Transverse colon (tissue), 4 donors: ENCODE measurements at regions not wholly inside any gene's neighbourhood (a gene's known extent, or its start where the extent isn't known, plus 50 kb on each side); places are given as distances from the start of the nearest gene placed in this dataset.

ENCODE experiments used
- DNase-seq: peaks from one replicate; pipeline ENCODE4 v3.0.0-alpha.2; 2019
- H3K27ac ChIP-seq, 4 donors: fragments of 200-600 bp; sonication (generic); 2 replicates each; pipeline ENCODE4 v1.5.1; 2016 to 2018; ENCODE audit warnings: inconsistent platforms in 4 of 4
- H3K27me3 ChIP-seq: fragments of 200-600 bp; sonication (generic); 2 replicates; pipeline ENCODE4 v1.5.1; 2017; ENCODE audit warnings: inconsistent platforms
- H3K36me3 ChIP-seq, 4 donors: fragments of 200-600 bp; sonication (generic); 2 replicates each; pipeline ENCODE4 v1.5.1; 2017 to 2019; ENCODE audit warnings: inconsistent platforms in 4 of 4
- H3K4me1 ChIP-seq, 4 donors: fragments of 200-600 bp; sonication (generic); 2 replicates each; pipeline ENCODE4 v1.5.1; 2017 to 2020; ENCODE audit warnings: inconsistent platforms in 4 of 4
- H3K4me3 ChIP-seq, 4 donors: fragments of 200-600 bp; sonication (generic); 1 replicate in 1 of 4; 2 replicates in 3 of 4; pipeline versions ENCODE4 v1.5.1 to v1.6.1; 2017 to 2019; ENCODE audit warnings: inconsistent platforms in 4 of 4
- H3K9me3 ChIP-seq, 2 donors: fragments of 200-600 bp; sonication (generic); 2 replicates each; pipeline ENCODE4 v1.5.1; 2017 to 2019; ENCODE audit warnings: inconsistent platforms in 2 of 2
- CTCF ChIP-seq, 5 experiments: fragments of 200-600 bp in 3 of 5; fragments of 450-650 bp in 2 of 5; sonication (generic) in 3 of 5; IDR thresholded peaks; 1 replicate in 2 of 5; 2 replicates in 3 of 5; pipeline ENCODE4 v1.5.1; 2016 to 2017; ENCODE audit warnings: antibody characterized with exemption in 5 of 5, inconsistent platforms in 3 of 5, mild to moderate bottlenecking in 2 of 5, moderate library complexity in 1 of 5
- EP300 ChIP-seq: sonication (generic); formaldehyde crosslinking; IDR thresholded peaks from one replicate; pipeline ENCODE4 v1.6.1; 2017; ENCODE audit warnings: antibody characterized with exemption, low read depth
- POLR2A ChIP-seq: fragments of 450-650 bp; IDR thresholded peaks from one replicate; pipeline ENCODE4 v1.6.1; 2016; ENCODE audit warnings: antibody characterized with exemption, mild to moderate bottlenecking, moderate library complexity
- POLR2AphosphoS5 ChIP-seq, 3 donors: sonication (generic); formaldehyde crosslinking; IDR thresholded peaks; one replicate each; pipeline ENCODE4 v1.6.1; 2016; ENCODE audit warnings: antibody characterized with exemption in 3 of 3
- WGBS, 2 donors: methylation state at CpG; one replicate each; pipeline ENCODE4 v1.1.5; 2018; ENCODE audit warnings: low coverage in 1 of 2; 5-methylcytosine and 5-hydroxymethylcytosine counted together
- in situ Hi-C, 4 donors: fragments of 200-750 bp; cut with MboI; loops; one replicate each; pipeline versions ENCODE4 v1.15.0 to v1.15.1; 2017; ENCODE audit warnings: low sequenced_read_pairs in 3 of 4, low pct_ligation_motif_present in 1 of 4, low pct_unique_long_range_greater_than_20kb in 1 of 4
- intact Hi-C: fragments of 100-400 bp; cut with DNase I; formaldehyde crosslinking; loops from one replicate; pipeline ENCODE4 v1.15.1; 2023; ENCODE audit warnings: low total_unique reads

- whole genome bisulfite sequencing, 2 donors, result 69 to 75% methylated on average over 25 to 42 of the region's 42 CpGs
These were observed 366.8 kb downstream of the SHANK2 start for GRCh38 chr11:70885281-70886231.

GRCh38 chr11:70886256-70886655, 366.1 kb downstream of the SHANK2 start:
- TF ChIP-seq EP300, result no peak
- no peak for TF ChIP-seq POLR2AphosphoS5 (IDR thresholded peaks at IDR 0.05)
- TF ChIP-seq POLR2A, result no peak
- no peak for TF ChIP-seq CTCF (IDR thresholded peaks at IDR 0.05)
- H3K27me3 ChIP-seq, result no peaks in the 10 kb centered on the region
- DNase-seq, result no peak
- no peaks in the 10 kb centered on the region for H3K4me1 ChIP-seq
- H3K27ac ChIP-seq, result no peak overlapping the region
- in situ Hi-C loops, result no loop called here
- intact Hi-C loops, result no loop called here
- no peaks in the 10 kb centered on the region for H3K36me3 ChIP-seq
- 62 to 80% methylated on average over 1 to 4 of the region's 4 CpGs for WGBS, 2 donors
- no peak overlapping the region for H3K4me3 ChIP-seq
- H3K9me3 ChIP-seq, result no peaks in the 10 kb centered on the region

More at GRCh38 chr11:70885281-70886231, 366.8 kb downstream of the SHANK2 start:
- TF ChIP-seq POLR2A, result no peak
- no peaks in the 10 kb centered on the region for H3K36me3 ChIP-seq
- intact Hi-C loops, result no loop called here
- no peaks in the 10 kb centered on the region for H3K4me1 ChIP-seq
- no peak for DNase-seq
- H3K4me3 ChIP-seq, result no peak overlapping the region
- no peak overlapping the region for H3K27ac ChIP-seq
- H3K9me3 ChIP-seq, result no peaks in the 10 kb centered on the region
- in situ Hi-C loops, result no loop called here
- H3K27me3 ChIP-seq, result no peaks in the 10 kb centered on the region

GRCh38 chr11:70886676-70887541, 365.5 kb downstream of the SHANK2 start:
- Histone ChIP-seq H3K27me3 (no peaks in the 10 kb centered on the region), H3K36me3 (no peaks in the 10 kb centered on the region), H3K4me3 (no peak overlapping the region), H3K4me1 (no peaks in the 10 kb centered on the region), H3K9me3 (no peaks in the 10 kb centered on the region), H3K27ac (no peak overlapping the region)
- no peak for DNase-seq
- in situ Hi-C loops, result no loop called here
- intact Hi-C loops, result no loop called here
- TF ChIP-seq POLR2A, result no peak
- TF ChIP-seq EP300, result no peak
- TF ChIP-seq CTCF (IDR thresholded peaks at IDR 0.05), result no peak
- TF ChIP-seq POLR2AphosphoS5 (IDR thresholded peaks at IDR 0.05), result no peak
- WGBS, 2 donors, result 83 to 92% methylated on average over 11 to 21 of the region's 21 CpGs

- H3K4me3 ChIP-seq, result no peak overlapping the region
- in situ Hi-C loops (no loop called here), intact Hi-C loops (no loop called here)
- H3K27ac ChIP-seq, result no peak overlapping the region
- no peak for TF ChIP-seq POLR2AphosphoS5 (IDR thresholded peaks at IDR 0.05)
- TF ChIP-seq EP300, result no peak
- no peak for TF ChIP-seq POLR2A
- no peak for TF ChIP-seq CTCF (IDR thresholded peaks at IDR 0.05)
- no peaks in the 10 kb centered on the region for H3K36me3 ChIP-seq
- WGBS, 2 donors, result 61 to 83% methylated on average over 2 of the region's 2 CpGs
- H3K4me1 ChIP-seq, result no peaks in the 10 kb centered on the region
- DNase-seq, result no peak
- H3K9me3 ChIP-seq, result no peaks in the 10 kb centered on the region
- no peaks in the 10 kb centered on the region for H3K27me3 ChIP-seq
These were observed 364.9 kb downstream of the SHANK2 start for GRCh38 chr11:70887542-70887827.
